Mesothelial cell of epicardium (in vitro differentiated cells): ENCODE measurements at regions not wholly inside any gene's neighbourhood (a gene's known extent, or its start where the extent isn't known, plus 50 kb on each side); places are given as distances from the start of the nearest gene placed in this dataset.
A peak's percentile ranks its signal among the peaks of the same experiment; 100 is the strongest.

ENCODE experiments used
- DNase-seq, 2 experiments: peaks; one replicate each; pipeline ENCODE4 v3.0.0; 2021; ENCODE audit warnings: low spot score in 2 of 2; ENCODE audit not compliant: unreplicated experiment in 2 of 2
- H3K27ac Mint-ChIP-seq: 2 replicates; pipeline ENCODE4 v1.8.0; 2021; ENCODE audit warnings: mixed read lengths
- H3K27me3 Mint-ChIP-seq: 2 replicates; pipeline ENCODE4 v1.8.0; 2021; ENCODE audit warnings: low read depth, mixed read lengths
- H3K36me3 Mint-ChIP-seq: 2 replicates; pipeline ENCODE4 v1.8.0; 2021; ENCODE audit warnings: mixed read lengths
- H3K4me1 Mint-ChIP-seq: 2 replicates; pipeline ENCODE4 v1.8.0; 2021; ENCODE audit warnings: mixed read lengths
- H3K4me3 Mint-ChIP-seq: 2 replicates; pipeline ENCODE4 v1.8.0; 2021; ENCODE audit warnings: mild to moderate bottlenecking, moderate library complexity, mixed read lengths
- H3K9me3 Mint-ChIP-seq: 2 replicates; pipeline ENCODE4 v1.8.0; 2021; ENCODE audit warnings: mixed read lengths
- CTCF ChIP-seq: fragments of 200-600 bp; sonication (generic); IDR thresholded peaks from one replicate; pipeline ENCODE4 v1.5.0; 2021; ENCODE audit warnings: antibody characterized with exemption; ENCODE audit not compliant: unreplicated experiment

GRCh38 chr14:56482310-56482911 is 97.2 kb upstream of the TMEM260 start:
- no peak overlapping the region for H3K4me3 Mint-ChIP-seq
- no peaks in the 10 kb centered on the region for H3K36me3 Mint-ChIP-seq
- no peaks in the 10 kb centered on the region for H3K4me1 Mint-ChIP-seq
- TF ChIP-seq CTCF, result no peak
- peaks cover 23% of the 10 kb centered on the region for H3K27me3 Mint-ChIP-seq
- H3K27ac Mint-ChIP-seq, result no peak overlapping the region
- no peak for DNase-seq
- no peaks in the 10 kb centered on the region for H3K9me3 Mint-ChIP-seq

- no peak overlapping the region for H3K27ac Mint-ChIP-seq
- H3K27me3 Mint-ChIP-seq, result peaks cover 11% of the 10 kb centered on the region
- DNase-seq, result no peak
- no peaks in the 10 kb centered on the region for H3K4me1 Mint-ChIP-seq
- H3K36me3 Mint-ChIP-seq, result no peaks in the 10 kb centered on the region
- TF ChIP-seq CTCF, result peak; percentile 51
- H3K9me3 Mint-ChIP-seq, result no peaks in the 10 kb centered on the region
- H3K4me3 Mint-ChIP-seq, result no peak overlapping the region
These were observed 92.4 kb upstream of the TMEM260 start for GRCh38 chr14:56487090-56487667.

GRCh38 chr14:56487761-56488160 is 91.8 kb upstream of the TMEM260 start:
- Mint-ChIP-seq H3K27ac (no peak overlapping the region), H3K4me3 (no peak overlapping the region), H3K4me1 (no peaks in the 10 kb centered on the region), H3K36me3 (no peaks in the 10 kb centered on the region), H3K27me3 (peaks cover 12% of the 10 kb centered on the region), H3K9me3 (no peaks in the 10 kb centered on the region)
- no peak for TF ChIP-seq CTCF
- DNase-seq, result no peak

- no peak for DNase-seq
- no peak overlapping the region for H3K27ac Mint-ChIP-seq
- H3K4me1 Mint-ChIP-seq, result no peaks in the 10 kb centered on the region
- no peaks in the 10 kb centered on the region for H3K9me3 Mint-ChIP-seq
- TF ChIP-seq CTCF, result no peak
- peaks cover 15% of the 10 kb centered on the region for H3K27me3 Mint-ChIP-seq
- no peaks in the 10 kb centered on the region for H3K36me3 Mint-ChIP-seq
- no peak overlapping the region for H3K4me3 Mint-ChIP-seq
These were observed 91.3 kb upstream of the TMEM260 start for GRCh38 chr14:56488306-56488705.

- no peak for DNase-seq
- Mint-ChIP-seq H3K9me3 (no peaks in the 10 kb centered on the region), H3K27me3 (peaks cover 32% of the 10 kb centered on the region), H3K4me1 (no peaks in the 10 kb centered on the region), H3K27ac (no peak overlapping the region), H3K36me3 (no peaks in the 10 kb centered on the region), H3K4me3 (no peak overlapping the region)
- peak; percentile 66 for TF ChIP-seq CTCF
These were observed 89.2 kb upstream of the TMEM260 start for GRCh38 chr14:56490379-56490778.
